NCI-H774 (cell line): ENCODE measurements at regions not wholly inside any gene's neighbourhood (a gene's known extent, or its start where the extent isn't known, plus 50 kb on each side); places are given as distances from the start of the nearest gene placed in this dataset.
"Not testable (repeated sequence)": the region's sequence is repeated elsewhere in the genome, so short reads cannot be mapped to it uniquely, and the experiment has no call there.

ENCODE experiments used
- DNase-seq: peaks from one replicate; lab custom pipeline; 2025; lab: John Stamatoyannopoulos, UW

- no peak for DNase-seq
Measured at GRCh38 chr10:109089779-109090178, 833.5 kb downstream of the XPNPEP1 start.

DNA sequence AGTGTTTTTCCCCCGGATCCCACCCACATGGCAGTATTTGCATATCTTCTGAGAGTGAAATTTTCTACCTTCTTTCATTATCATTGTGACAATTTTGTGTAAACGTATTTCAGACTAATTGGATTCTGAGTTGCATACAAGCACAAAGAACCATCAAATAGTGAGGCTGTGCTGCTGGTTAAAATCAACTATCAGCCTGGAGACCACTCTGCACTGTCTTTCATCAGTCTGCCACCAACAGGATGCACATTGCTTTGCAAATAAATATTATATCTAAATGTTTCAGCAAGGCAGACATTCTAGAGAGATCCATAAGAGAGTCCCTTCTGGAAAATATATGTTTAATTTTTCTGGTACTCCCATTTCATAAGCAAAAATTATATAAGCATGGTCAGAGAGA is 851.8 kb downstream of the XPNPEP1 start:
- no peak for DNase-seq

- DNase-seq, result no peak
Measured at GRCh38 chr10:109070492-109070891, 852.8 kb downstream of the XPNPEP1 start.

DNA sequence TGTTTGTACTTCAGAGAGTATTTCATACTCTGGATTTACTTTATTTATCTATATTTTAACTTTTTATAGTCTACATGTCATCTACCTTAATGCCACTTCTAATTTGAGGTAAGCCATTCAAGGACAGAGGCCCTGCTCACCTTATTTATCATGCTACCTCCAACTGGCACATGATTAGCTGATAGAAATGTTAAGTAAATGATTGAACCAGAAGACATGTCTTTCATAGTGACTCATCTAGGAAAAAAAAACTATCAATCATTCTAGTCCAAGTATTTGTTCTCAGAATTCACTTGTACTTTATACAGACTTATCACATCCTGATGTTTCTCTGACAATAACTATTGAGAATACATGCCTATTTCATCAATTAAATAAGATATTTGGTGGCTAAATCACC is 856.3 kb downstream of the XPNPEP1 start:
- DNase-seq, result no peak

GRCh38 chr10:109065821-109066220 is 857.5 kb downstream of the XPNPEP1 start:
- DNase-seq, result no peak

GRCh38 chr10:109062371-109062770 is 860.9 kb downstream of the XPNPEP1 start:
- no peak for DNase-seq

- DNase-seq, result no peak
Measured at GRCh38 chr10:109055243-109055642, 868.1 kb downstream of the XPNPEP1 start.

- no peak for DNase-seq
Measured at GRCh38 chr10:109047856-109048255, 875.5 kb downstream of the XPNPEP1 start.

GRCh38 chr10:109046427-109046826 is 876.9 kb downstream of the XPNPEP1 start:
- DNase-seq, result not testable (repeated sequence)

GRCh38 chr10:109040622-109041021 is 882.7 kb downstream of the XPNPEP1 start:
- DNase-seq, result no peak

DNA sequence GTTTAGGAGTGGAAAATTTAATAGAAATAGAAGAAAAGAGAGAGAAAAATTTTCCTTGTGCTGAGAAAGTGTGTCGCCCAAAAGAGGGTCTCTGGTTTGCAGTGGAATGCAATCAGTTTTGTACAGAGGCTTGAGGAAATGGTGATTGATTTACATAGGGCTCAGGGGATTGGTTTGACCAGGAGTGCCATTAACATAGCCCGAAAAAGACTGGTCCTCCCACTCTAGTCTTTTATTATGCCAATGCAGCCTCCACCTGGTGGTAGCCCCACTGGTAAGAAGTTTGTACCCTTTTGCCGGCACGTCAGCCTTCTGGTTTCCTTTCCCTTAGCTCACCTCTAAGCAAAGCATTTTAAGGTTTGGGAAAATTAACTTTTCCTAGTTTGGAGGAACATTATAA is 885.3 kb downstream of the XPNPEP1 start:
- DNase-seq, result no peak

DNA sequence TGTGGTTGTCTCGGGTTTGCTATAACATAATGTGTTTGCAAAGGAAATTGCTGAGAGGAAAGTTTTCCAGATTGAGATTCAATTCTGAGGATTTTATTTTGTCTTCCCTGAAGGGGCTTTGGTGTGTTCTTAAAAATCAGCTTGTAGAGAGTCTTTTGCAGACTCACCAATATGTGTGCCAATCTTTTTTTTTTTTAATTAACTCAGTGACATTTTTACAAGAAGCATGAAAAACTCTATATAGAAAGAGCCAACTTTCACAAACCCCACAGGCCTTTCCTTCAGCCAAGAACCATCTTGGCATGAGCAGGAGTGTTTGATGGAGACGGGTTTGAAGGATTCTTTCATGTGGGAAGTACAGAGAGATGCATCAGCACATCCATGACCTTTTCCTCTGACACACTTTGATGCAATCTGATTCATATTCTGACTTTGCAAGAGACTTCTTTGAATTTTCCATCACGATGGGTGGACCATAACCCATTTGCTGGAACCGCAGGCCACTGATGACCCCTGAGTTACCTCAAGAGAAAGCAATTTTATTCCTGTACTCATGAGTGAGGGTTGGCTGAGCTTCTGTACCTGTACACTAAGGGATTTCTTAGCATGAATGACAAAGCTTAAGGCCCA is 892.6 kb downstream of the XPNPEP1 start:
- DNase-seq, result no peak

DNA sequence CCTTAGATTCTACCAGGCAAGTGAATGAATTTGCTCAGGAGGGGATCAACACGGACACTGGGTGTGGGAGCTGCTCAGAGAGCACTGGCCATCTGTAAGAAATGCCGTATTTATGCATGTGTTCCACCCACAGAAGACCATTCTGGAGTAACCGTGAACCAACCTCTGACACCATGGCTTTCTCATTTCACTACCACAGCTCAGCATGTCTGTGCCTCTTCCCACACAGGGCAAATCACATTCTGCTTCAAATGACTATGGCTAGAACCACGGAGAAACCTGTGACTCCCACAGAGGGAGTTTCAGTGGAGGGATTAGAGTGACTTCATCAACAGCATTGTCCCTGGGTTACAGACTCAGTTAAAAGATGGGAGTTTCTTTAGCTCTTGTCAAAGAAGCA is 893.4 kb downstream of the XPNPEP1 start:
- no peak for DNase-seq

- DNase-seq, result no peak
Measured at GRCh38 chr10:109027534-109028185, 895.7 kb downstream of the XPNPEP1 start.

DNA sequence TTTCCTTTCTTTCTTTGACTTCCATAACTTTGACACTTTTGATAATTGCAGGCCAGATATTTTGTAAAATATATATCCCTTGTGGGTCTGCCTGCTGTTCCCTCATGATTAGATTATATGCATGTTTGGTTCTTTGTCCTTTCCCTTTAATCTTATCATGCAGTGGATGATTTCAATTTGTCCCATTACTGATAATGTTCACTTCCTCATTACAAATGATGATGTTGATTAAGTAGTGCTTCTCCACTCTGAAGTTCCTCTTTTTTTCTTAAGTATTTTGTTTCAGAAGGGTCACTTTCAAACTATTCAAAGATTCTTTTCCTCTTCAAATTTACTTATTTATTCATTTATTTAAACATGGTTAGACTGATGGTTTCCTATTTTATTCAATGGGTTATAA is 898.1 kb downstream of the XPNPEP1 start:
- DNase-seq, result no peak

DNA sequence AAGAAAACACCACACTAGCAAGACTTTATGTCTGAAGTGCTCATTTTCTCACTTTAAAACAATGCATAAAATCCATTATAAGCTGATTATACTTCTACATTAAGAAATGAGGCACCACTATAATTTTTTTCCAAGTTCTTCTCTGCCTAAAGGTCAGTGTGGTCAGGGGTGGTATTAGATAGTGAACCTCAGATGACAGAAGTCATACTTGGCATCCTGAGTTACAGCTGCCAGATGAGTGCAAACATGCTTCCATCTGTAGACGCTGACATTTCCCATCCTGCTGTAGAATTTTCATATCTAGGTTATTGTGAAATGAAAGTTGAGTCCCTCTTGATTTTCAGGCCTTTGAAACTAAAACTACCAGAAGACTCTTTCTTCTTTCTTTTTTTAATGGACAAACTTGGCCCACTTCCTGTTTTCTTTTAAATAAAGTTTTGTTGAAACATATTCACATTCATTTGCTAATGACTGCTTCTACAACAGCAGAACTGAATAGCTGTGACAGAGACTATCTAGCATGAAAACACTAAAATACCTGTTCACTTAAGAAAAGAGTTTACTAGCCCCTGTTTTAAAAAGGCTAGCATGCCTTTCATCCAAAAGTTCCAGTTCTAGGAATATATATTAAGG is 900.8 kb downstream of the XPNPEP1 start:
- no peak for DNase-seq

DNA sequence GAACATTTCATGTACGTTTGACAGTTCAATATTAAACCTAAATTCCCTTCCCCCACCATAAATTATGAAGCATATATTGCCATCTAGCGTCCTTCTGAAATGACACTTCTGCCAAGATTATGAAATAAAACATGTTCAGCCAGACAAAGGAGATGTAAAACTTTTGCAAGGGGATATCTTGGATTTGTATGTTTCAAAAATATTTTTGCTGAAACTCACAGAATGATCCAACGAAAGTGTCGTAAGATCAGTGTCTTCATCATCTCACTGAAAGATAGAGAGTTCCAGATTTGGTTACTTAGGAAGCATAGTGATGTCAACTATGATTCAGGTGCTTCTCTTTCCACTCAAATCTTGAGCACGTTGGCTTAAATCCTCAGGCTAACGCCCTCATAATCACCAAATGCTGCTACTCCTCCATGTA is 904.3 kb downstream of the XPNPEP1 start:
- no peak for DNase-seq

DNA sequence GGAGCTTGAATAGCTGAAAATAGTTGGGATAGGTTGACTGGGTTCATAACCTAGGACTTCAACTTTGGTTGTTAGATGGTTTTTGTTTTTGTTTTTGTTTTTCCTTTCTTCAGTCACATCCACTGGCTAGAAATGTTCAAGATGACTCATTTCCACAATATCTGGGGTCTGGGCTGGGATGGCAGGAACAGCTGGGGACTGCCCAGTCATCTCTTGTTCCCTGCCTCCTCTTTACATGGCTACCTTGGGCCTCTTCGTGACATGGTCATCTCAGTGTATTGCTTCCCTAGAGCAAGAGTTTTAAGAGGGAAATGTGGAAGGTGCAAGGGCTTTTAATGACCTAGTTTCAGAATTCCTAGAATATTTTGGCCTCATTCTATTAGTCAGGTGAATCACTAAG is 915.8 kb downstream of the XPNPEP1 start:
- DNase-seq, result no peak

DNA sequence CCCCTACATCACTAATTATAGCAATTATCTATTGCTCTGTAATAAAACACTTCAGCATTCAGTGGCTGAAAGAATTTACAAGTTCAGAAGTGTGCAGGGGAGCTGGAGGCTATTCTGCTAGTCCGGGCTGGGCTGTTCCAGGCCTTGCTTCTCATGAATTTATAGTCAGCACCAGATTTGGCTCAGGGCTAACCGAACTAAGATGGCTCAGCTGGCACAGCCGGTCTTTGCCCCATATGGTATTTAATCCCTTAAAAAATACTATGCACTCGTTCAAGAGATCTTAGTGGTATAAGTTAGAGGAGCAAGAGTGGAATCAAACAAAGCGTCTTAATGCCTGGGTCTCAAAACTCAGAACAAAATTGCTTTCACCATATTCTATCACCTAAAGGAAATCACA is 932.9 kb downstream of the XPNPEP1 start:
- DNase-seq, result no peak

GRCh38 chr10:108989976-108990375 is 933.3 kb downstream of the XPNPEP1 start:
- no peak for DNase-seq

DNA sequence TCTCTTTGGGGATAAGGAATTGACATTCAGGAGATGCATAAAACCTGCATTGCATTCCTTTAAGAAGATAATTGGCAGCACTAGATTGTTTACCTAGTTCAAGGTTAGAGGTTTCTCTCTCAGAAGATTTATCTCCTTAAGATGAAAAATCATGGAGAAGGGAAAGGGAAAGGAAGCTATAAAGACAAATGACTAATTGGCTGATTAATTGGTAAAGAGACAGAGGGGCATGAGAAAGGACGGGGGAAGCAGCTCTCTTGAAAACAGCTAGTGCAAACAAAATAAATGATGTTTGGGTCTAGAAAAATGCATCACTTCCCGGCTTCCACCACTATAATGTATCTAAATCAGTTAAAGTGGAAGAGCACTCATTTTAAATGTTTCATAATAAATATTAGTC is 941.2 kb downstream of the XPNPEP1 start:
- DNase-seq, result no peak

GRCh38 chr10:108980869-108981268 is 942.4 kb downstream of the XPNPEP1 start:
- no peak for DNase-seq

DNA sequence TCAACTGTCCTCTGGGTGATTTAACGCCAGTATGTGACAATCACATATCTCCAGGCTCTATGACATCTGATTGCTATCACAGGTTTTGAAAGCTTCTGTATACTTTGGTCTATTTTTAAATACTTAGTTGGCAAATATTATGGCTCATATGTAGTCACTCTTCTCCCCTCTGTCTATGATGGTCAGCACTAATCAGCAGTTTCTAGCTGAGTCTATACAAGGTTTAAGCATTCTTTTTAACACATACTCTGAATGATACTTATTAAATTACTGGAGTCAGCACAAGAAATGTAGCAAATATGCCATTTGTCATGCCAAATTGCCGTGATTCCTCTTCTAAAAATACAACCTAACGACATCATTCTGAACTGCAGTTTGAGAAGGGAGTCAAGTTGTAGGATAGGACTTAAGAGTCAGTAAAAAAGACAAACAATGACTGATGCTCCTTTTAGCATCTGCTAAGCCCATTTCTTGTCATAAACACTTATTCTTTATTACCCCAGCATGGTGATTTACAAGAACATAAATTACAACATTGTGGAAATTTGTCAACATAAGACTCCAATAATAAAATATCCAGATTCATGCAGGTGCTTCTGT is 947.8 kb downstream of the XPNPEP1 start:
- DNase-seq, result no peak
